PC-9 (cell line): ENCODE measurements at regions not wholly inside any gene's neighbourhood (a gene's known extent, or its start where the extent isn't known, plus 50 kb on each side); places are given as distances from the start of the nearest gene placed in this dataset.

ENCODE experiments used
- EZH2 ChIP-seq: fragments of 200-600 bp; sonication (generic); IDR thresholded peaks from 2 replicates; pipeline ENCODE4 v1.8.0; 2017; ENCODE audit warnings: antibody characterized with exemption, low read depth
- TF ChIP-seq, protein P1 (sequence below): fragments of 200-600 bp; sonication (generic); conservative IDR thresholded peaks from 2 replicates; pipeline ENCODE4 v1.6.1; 2017; ENCODE audit warnings: mixed run types, antibody characterized with exemption, mild to moderate bottlenecking, moderate library complexity

DNA sequence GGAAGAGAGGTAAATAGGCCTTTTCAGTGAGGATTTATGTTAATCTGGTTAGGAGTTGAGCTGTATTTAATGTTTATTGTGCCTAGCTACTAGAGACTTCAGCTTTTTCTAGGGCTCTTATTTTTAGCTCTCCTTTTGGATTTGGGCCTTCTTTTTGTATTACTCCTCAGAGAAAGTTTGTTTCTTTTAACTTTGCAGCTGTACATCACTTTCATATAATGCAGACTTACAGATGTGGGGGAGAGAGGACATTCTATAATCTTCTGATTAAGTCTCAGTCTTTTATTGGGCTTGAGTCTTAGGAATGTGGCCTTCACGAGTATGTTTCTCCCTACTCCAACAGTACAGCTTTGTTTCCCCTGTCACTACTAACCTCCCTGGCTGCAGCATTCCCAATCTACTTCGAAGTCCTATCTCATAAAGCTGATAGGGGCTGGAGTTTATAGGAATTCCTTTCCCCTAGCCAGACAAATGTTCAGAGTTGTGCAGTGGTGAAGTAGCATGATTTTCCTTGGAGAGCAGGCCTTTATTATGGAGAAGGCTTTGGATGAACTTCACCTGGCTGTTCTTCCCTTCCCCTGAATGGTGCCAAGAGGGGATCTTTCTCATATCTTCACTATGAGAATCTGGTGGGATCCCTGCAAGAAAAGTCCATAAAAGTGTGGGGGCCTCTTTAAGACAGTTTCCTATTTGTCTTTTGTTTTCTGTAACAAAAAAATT, 82.2 kb upstream of the CBLB start:
- TF ChIP-seq, protein P1, sequence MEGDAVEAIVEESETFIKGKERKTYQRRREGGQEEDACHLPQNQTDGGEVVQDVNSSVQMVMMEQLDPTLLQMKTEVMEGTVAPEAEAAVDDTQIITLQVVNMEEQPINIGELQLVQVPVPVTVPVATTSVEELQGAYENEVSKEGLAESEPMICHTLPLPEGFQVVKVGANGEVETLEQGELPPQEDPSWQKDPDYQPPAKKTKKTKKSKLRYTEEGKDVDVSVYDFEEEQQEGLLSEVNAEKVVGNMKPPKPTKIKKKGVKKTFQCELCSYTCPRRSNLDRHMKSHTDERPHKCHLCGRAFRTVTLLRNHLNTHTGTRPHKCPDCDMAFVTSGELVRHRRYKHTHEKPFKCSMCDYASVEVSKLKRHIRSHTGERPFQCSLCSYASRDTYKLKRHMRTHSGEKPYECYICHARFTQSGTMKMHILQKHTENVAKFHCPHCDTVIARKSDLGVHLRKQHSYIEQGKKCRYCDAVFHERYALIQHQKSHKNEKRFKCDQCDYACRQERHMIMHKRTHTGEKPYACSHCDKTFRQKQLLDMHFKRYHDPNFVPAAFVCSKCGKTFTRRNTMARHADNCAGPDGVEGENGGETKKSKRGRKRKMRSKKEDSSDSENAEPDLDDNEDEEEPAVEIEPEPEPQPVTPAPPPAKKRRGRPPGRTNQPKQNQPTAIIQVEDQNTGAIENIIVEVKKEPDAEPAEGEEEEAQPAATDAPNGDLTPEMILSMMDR = no peak
- no peak for TF ChIP-seq EZH2
